Stimulated activated CD4-positive, alpha-beta T cell treated with anti-CD3 and anti-CD28 coated beads, Interleukin-4, amount 100 ng/mL, for 48 hours (primary cell): ENCODE measurements at regions not wholly inside any gene's neighbourhood (a gene's known extent, or its start where the extent isn't known, plus 50 kb on each side); places are given as distances from the start of the nearest gene placed in this dataset.
"Not testable (repeated sequence)": the region's sequence is repeated elsewhere in the genome, so short reads cannot be mapped to it uniquely, and the experiment has no call there.

Source experiments
- DNase-seq, 2 donors: peaks; one replicate each; pipeline ENCODE4 v3.0.0-alpha.2; 2020; ENCODE audit warnings: low read depth in 2 of 2

DNA sequence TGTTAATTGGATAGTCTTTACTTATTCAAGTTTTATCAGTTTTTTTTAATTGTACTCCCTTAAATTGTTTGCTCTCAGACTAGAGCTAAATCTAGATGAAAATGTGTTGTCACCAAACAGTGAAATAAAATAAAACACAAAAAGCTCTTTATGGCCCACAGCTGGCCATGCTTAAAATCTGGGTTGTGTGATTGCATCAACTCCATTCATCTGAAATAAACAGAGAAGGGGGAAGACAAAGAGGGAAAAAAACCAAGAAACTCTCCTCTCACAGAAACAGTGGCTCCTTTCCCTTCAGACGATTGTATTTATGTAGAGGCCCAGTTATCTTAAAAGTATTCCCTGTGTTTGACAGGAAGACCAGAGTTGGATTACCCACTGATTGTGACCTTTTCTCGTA lies 422.4 kb downstream of the IRX1 start:
- no peak for DNase-seq

DNA sequence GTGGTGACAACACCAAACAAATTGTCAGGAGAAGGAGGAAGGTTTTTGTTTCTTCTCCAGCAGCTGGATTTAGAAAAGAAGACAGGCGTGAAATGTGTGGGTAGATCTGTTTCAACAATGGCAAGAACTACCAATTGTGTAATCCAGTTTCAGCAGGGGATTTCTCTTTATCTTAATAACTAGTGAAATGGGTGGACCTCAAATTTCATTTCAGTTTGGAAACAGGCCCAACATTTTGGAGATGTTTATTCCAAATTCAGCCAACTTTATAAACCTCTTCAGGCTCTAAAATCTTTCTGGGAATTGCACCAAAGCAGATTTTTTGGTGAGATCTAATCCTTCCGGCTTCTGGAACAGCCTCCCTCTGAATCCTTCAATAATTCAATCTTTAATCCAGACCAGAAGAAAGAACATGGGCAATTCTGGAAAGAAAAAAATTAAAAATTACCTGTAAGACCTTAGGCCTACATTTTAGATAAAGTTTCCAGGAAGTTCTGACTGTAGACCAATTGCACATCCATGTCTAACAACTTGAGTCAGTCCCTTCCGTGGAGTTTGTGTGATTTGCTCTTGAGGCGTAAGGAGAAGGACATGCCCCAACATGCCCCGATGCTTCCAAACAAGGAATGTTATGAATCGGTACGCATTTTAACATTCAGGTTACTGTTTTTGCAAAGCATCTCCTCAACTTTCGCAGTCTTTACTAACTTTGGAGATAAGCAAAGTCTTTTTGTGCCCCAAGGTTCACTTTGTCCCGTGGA lies 423.6 kb downstream of the IRX1 start:
- DNase-seq: no peak

DNA sequence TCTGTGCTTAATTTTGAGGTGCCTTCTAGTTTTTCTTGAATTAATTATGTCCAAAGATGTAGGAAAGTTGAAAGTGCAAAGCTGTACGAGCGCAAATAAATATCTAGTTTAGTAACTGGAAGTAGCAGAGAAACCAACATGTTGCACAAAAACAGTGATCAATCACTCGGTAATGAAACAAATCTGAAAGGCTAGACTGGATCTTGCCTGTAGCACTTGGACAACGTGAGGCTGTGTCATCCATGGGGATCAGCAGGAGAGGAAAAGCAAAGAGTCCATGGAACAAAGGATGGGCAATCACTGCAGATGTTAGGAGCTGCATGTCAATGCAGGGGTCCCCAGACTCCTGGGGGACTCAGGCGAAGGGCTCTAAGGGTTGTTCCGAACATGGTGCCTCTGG lies 424.2 kb downstream of the IRX1 start:
- DNase-seq: no peak

DNA sequence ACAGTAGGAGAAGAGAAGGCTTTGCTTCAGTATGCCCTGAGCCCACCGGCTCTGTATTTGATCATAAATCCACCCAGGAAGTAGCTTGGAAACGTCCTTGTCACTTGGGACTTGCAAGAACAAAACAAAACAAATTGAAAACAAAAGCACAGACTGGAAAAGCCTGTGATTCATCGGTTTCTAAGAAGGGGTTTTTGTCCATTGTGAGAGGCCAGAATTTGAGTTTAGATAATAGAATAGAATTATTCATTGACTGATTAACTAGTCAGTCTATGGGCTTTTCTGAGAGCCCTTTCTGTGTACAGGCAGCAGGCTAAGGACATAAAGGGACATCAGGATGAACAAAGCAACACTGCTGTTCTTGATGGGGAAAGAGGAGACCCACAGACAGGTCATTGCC lies 424.8 kb downstream of the IRX1 start:
- DNase-seq: no peak

DNA sequence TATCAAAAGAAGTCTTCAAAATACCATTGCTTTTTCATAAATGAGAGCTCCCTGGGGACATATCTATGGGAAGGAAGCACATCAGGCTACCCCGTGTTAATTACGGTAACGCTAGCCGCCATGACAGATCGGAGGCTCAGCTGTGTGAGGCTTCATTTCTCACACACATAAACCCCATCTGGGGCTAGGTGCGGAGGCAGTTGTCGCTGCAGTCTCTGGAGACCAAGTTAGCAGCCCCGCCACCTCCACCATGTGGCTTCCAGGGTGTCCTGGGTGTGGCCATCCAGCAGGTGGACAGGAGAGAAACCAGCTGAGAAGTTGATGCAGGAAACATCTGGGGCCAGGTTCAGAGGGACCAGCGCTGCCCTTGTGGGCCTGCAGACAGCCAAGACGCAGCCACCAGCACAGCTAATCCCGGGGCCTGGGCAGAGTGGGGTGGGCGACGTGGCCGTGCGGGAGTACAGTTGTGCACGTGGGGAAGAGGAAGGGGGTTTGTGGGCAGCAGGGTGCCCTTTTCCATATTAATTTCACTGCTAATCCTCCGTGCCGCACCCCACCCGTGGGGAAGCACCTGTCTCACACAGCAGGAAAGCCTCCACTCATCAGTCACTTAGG lies 426.5 kb downstream of the IRX1 start:
- no peak for DNase-seq

DNA sequence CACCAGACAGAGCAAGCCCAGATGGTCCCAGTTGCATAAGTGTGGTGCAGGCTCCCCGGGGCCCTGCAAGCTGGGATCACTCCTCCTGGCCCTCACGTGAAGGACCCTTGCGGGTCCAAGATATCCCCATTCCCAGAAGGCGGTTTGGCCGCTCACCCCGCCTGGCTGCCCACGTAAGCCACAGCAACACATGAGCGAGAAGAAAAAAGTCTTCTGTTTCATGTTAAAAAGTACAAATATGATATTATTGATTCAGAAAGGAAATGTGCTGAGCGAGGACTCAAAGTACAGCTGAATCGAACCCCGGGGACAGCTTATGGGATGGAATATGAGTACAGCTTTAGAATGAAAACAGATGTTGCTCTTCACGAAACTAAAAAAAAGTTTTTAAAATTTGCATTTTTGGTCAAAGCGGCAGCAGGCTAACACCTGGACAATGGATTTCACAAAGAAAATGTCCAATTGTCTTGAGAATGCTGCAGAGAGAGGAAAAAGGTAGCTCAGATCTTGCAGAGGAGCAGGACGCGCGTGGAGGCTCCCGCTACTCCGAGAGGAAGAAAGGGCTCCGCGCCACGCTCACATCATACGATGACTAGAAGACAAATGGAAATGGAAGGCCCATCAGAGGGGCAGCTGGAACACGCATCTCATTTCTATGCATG lies 427.6 kb downstream of the IRX1 start:
- no peak for DNase-seq

DNA sequence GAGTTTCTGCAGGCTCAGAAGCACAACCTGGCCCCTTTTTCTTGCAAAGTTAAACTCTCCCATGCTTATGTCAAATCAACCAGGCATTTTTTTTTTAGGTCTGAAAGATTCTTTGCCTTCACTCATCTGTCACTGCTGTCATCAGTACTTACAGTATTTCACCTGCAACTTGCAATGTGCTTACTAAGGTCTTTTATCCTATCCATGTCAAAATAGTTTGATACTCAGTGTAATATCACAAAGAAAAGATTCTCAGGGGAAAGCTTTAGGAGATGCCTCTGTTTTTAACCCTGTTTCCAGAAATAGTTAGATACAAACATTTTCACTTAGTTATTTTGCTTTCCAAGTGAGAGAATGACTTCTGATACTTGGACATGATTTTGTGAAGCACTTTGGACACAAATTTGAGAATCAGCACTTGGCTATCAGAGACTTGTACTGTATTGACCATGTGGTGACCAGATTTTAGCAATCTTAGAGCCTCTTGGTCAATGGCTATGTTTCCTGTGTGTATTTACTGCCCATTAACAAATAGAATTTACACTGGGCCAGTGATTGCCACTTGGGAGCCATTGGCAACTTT lies 428.2 kb downstream of the IRX1 start:
- no peak for DNase-seq

DNA sequence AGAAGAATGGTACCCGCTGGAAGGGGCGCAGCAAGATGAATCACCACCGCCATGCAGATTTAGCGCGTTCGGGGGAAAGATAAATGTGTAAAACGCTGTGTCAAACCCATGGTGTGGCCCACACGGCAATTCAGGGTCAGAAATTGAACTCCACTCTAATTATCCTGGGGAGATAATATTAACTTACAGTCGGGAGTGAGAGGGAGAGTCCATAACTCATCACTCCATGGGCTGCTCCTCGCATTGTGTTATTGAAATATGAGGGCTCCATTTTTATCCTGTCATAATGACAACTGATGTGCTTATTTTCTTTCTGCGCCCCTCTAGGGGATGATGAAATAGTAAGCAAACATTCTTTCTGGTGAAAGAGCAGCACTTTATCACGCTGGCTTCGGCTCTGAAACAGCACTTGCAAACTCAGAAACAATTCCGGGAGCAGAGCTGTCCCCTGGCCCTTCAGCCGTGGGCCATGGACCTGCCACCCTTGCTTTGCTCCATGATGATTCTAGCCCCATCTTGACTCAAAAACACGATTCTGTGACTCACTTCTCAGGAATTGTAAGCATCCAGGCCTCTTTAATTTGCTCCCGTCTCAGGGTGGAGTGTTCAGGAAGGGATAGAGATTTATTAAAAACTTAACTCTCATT lies 431.6 kb downstream of the IRX1 start:
- no peak for DNase-seq

DNA sequence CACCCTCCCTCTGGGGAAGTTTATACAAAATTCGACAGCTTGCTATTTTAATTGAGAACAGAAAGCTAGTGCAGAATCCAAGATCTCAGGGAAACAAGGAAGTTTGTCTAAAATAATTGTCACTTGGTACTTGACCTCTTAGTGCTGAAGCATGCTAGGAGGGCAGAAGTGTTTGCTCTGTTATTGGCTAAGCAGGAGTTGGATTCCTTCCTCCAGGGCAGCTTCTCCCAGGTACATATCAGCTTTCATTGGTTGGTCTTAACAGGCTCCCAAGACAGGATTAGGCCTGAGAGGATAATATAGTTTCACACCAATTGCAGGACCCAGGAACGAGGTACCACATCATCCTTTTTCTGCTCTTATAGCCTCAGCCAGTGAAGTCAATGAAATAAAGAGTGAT lies 432.8 kb downstream of the IRX1 start:
- no peak for DNase-seq

DNA sequence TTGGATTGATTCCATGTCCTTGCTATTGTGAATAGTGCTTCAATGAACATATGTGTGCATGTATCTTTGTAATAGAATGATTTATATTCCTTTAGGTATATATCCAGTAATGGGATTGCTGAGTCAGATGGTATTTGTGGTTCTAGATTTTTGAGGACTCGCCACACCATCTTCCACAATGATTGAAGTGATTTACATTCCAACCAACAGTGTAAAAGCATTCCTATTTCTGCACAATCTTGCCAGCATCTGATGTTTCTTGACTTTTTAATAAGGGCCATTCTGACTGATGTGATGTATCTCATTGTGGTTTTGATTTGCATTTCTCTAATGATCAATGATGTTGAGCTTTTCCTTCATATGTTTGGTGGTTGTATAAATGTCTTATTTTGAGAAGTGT lies 437.9 kb downstream of the IRX1 start:
- DNase-seq: not testable (repeated sequence)

DNA sequence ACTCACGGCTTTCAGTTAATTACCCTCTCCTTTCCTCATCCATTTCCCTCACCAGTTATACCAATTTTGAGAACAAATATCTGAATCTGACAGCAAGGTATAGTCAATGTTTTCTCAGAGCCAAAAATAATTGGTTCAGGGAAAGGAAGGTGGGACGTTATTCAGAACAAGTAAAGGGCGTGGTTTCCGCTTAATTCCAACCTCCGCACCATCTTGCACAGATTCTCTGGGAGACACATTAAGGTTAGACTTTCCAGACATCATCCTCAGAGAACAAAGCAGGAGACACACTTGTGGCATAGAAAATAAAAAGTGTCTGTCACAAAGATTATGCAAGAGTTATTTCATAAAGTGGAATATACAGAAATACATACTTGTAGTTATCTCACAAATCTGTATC lies 441.2 kb downstream of the IRX1 start:
- DNase-seq: no peak

DNA sequence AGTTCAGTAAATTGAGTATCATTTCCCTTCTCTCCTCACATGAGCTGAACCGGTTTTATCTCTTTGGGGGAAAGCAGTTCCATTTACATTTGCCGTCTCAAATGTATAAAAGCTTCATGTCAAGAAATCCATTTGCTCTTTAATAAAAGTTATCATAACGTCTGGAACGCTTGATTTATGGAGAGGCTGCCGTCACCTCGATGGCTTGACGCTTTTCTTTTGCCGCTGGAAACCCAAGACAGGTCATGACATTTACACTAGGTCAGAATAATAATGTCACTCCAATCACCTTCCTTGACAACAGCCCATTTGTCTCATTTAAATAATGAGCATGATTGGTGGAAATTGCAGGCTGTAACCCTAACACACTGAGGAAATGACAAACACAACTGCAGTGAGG lies 443.4 kb downstream of the IRX1 start:
- DNase-seq: no peak

DNA sequence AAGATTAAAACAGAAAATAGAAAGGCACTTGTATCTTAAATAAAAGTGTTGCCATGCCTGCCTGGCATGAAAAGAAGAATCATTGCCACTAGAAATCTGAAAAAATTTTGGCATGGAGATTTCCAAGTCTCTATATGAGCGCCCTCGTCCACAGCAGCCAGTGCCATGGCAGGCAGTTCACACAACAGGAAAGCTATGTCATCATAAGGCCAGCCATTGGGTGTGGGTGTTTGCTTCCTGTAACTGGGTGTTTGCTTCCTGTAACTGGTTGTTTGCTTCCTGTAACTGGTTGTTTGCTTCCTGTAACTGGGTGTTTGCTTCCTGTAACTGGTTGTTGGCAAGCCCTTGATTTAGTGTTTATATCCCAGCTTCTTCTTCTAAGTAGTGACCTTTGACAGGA lies 446.7 kb downstream of the IRX1 start:
- no peak for DNase-seq

DNA sequence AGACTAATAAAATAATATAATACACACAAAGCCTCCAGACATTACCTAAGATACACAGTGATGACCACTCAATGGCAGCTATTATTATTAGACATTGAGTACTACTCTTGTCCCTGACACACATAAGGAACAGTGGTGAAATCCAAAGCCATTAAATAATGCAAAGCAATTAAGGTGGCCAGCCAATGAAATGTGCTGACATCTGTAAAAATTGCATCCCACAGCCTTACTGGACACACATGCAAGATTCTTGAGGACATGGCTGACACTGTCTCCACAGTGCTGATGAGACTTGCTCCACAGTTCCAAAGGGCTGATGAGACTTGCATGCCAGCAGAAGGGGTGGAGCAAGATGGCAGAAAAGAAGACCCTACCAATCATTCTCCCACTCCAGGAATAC lies 447.5 kb downstream of the IRX1 start:
- no peak for DNase-seq

DNA sequence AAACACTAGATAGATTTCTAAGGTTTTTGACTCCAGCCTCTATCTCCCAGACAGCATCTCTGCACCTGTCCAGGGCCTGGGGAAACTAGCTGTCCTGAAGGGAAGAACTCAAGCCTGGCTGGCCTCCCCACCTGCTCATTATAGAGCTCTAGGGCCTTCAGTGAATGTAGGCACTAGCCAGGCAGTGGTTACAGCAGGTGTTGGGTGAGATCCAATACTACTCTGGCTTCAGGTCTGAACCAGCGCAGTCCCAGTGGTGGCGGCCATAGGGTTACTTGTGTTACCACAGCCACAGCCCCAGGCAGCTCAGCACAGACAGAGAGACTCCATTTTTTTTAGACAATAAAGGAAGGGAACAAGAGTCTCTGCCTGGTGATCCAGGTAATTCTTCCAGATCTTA lies 449.2 kb downstream of the IRX1 start:
- no peak for DNase-seq

DNA sequence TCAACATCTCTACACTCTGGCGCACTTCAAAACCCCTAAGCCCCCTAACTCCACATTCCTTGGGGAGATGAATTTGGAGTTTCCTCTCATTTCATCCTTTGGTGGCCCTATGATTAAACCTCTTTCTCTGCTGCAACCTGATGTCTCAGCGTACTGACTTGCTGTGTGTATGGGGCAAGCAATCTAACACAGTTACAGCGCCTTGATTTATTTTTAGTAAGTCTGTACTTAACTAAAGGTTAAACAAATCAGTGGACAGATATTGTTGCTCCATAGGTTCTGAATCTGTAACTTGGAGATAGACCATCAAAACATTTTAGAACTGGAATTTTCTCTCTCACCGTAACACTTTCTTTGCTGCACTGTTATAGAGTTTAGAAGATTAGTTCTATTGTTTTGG lies 452.8 kb downstream of the IRX1 start:
- no peak for DNase-seq

DNA sequence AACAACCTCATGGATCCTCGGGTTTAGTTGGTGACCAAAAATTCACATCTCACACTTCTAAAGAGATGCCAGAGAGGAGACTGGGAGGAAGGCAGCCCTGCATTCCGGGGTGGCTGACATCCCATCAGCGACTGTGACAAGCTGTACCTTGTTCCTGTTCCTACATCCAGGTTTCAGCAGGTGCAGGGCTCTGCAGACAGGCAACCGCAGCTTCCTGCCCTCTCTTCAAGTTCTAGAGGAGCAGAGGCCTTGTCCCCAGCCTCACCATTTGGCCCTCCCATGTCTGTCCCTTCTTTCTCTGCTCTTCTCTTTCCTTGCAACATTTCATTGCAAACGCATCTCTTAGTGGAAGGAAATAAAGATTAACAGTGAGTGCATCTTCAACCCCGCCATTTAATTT lies 454.6 kb downstream of the IRX1 start:
- DNase-seq: no peak

DNA sequence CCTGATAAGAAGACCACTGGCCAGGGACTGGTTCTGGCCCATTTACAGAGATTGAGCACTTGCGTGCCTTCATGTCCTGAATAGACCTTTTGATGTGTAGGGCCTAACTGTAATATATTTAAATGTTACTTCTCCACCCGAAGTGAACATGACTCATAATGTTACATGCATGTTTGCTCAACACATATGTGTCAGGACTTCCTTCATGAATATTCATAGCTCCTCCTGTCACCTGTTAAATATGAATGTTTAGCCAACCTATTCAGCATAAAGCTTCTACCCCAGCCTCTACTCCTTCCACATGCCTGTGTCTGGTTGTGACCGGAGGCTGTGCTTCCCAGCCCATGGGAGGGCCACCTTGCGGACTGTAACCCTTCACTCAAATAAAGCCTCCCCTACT lies 457.5 kb downstream of the IRX1 start:
- DNase-seq: no peak

DNA sequence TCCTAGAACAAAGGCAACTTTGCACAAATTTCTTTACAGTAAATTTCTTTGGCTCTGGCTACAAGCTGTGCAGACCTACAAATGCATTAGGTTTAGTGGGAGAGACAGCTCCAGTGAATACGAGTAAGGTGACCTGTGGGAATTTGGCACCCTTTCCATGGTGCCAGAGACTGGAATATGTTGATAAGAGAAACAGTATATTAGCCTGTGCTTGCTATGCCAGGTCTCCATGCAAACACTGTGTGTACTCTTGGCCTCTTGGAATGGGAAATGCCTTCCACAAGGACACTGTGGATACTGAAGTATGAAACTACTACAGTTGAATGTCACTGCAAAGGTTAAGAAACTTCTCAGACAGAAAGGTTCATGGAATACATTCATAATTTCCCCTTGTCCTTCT lies 458.5 kb downstream of the IRX1 start:
- DNase-seq: no peak

DNA sequence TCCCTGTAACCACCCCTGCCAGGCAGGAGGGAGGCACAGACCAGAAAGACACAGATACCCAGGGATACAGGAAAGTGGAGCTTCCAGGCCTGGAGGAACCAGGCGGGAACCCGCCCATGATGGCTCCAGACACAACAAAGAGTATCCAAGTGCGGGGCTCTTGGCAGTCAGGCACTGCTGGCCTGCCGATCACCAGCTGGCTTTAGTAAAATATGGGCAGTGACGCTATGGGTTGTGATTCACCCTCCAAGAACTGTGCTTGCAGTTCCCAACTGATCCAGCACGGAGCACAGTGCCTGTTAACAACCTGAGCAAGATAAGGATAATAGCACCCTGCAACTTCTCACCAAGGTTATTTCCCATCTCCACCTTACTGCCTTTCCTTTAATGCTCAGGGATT lies 463.3 kb downstream of the IRX1 start:
- DNase-seq: no peak

DNA sequence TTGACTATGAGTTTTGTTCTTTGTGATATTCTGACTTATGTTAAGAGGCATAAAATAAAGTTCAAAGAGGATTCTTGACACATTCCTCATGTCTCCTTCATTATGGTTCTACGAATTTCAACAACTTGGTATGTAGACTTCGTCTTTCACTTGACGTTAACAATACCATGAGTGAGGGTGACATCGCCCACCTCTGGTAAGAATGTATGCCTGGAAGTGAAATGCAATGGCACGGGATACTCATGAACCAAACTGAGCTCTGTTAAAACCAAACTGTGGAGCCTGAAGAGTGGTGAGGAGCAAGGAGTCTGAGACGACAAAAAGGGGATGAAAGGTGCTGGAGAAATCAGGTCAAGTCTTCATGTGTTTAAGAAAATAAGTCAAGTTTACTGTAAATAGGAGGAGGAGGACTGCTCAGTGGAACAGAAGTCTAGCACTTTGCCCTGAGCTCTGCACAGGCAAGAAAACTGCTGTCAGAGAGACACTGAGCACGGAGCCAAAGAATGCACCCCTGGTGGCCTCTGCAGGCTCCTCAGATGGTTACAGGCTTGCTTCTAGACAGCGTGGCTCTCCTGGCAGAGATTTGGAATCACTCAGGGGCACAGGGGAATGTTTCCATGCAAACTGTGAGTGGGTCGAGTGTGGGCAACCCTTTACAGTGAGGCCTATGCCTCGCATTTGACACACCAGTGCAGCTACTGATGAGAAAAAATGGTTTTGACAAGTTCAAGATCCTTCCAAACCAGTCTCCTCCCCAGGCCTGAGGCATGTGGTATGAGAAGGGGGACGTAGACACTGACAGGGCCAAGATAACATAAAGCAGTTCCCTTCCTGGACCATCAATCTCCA lies 470.1 kb downstream of the IRX1 start:
- DNase-seq: no peak

DNA sequence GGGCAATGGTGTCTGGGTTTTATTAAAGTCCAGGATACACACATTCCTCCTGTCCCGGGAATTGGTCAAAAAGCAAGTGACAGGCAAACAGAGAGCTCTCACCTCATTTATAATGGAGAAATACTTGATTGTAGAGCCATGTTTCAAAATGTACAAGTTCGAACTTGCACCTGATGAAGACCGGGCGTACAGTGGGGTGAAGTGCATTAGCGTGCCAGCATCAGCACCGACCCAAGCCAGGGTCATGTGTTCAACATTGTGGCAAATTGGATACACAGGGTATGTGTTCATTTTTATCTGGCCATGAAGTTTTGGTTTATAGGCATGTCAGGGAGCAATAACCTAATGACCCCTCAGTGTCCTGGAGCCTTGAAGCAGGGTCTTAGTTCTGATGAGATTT lies 472.5 kb downstream of the IRX1 start:
- no peak for DNase-seq
